ENCODE measurements at regions not wholly inside any gene's neighbourhood (a gene's known extent, or its start where the extent isn't known, plus 50 kb on each side); places are given as distances from the start of the nearest gene placed in this dataset.

DNA sequence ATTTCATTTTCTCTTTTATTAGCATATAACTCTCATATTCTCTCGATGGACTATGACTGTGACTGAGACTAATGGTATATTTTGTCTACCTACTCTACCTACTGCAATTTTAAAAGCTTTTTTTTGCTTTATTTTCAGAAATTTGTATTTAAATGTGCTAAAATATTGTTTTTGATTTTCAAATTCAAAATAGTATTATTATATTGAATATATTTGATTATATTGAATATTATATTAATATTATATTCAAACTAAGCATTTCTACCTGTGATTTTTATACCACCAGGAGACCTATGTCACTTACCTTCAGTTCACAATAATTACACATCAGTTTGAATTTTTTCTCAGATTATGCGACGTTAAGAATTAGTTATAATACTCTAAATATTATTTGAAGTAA, 700.5 kb upstream of the RGMB start:
- Histone ChIP-seq H3K9ac (ENCODE audit: insufficient read depth, low read length, poor library complexity, severe bottlenecking) (no peak overlapping the region), H3K36me3 (replicated peaks in 1 of 2; ENCODE audit: control insufficient read depth in 1 of 2, insufficient read depth in 2 of 2, low read length in 2 of 2) (no peaks in the 10 kb centered on the region), H2AFZ (ENCODE audit: insufficient read depth, low read depth, low read length, poor library complexity, severe bottlenecking) (no peak overlapping the region), H3K27me3 (ENCODE audit: control insufficient read depth in 2 of 2, insufficient read depth in 2 of 2, low read length in 2 of 2) (no peaks in the 10 kb centered on the region), H3K79me2 (ENCODE audit: insufficient read depth, low read length) (no peaks in the 10 kb centered on the region), H3K4me2 (replicated peaks; ENCODE audit: extremely low read depth, low read length, poor library complexity, severe bottlenecking) (no peak overlapping the region), H3K27ac (ENCODE audit: low read depth in 1 of 2, low read length in 2 of 2) (no peak overlapping the region), H3K9me3 (replicated peaks in 1 of 2; ENCODE audit: control insufficient read depth in 1 of 2, insufficient read depth in 1 of 2, low read length in 2 of 2) (no peaks in the 10 kb centered on the region), H4K20me1 (ENCODE audit: insufficient read depth, low read length) (no peaks in the 10 kb centered on the region), H3K4me3 (replicated peaks in 1 of 3; ENCODE audit: low read depth in 2 of 3, low read length in 3 of 3) (no peak overlapping the region), H3K4me1 (ENCODE audit: control insufficient read depth in 1 of 2, insufficient read depth in 2 of 2, low read length in 2 of 2) (no peaks in the 10 kb centered on the region)
- Mint-ChIP-seq H3K27me3 (ENCODE audit: low read depth in 3 of 3) (peaks cover 0 to 2% (median 0%) of the 10 kb centered on the region in 3 donors), H3K9me3 (peaks cover 0 to 3% (median 0%) of the 10 kb centered on the region in 7 donors), H3K4me3 (no peak overlapping the region), H3K36me3 (no peaks in the 10 kb centered on the region), H3K4me1 (no peaks in the 10 kb centered on the region), H3K27ac (no peak overlapping the region)
- no peak for DNase-seq
- intact Hi-C loops (cut with micrococcal nuclease) = no loop called here
- WGBS (ENCODE audit: insufficient coverage) = no CpG with 5 or more reads among the region's 3 CpGs
- TF ChIP-seq, protein P1, sequence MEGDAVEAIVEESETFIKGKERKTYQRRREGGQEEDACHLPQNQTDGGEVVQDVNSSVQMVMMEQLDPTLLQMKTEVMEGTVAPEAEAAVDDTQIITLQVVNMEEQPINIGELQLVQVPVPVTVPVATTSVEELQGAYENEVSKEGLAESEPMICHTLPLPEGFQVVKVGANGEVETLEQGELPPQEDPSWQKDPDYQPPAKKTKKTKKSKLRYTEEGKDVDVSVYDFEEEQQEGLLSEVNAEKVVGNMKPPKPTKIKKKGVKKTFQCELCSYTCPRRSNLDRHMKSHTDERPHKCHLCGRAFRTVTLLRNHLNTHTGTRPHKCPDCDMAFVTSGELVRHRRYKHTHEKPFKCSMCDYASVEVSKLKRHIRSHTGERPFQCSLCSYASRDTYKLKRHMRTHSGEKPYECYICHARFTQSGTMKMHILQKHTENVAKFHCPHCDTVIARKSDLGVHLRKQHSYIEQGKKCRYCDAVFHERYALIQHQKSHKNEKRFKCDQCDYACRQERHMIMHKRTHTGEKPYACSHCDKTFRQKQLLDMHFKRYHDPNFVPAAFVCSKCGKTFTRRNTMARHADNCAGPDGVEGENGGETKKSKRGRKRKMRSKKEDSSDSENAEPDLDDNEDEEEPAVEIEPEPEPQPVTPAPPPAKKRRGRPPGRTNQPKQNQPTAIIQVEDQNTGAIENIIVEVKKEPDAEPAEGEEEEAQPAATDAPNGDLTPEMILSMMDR (IDR thresholded peaks at IDR 0.05) = no peak

DNA sequence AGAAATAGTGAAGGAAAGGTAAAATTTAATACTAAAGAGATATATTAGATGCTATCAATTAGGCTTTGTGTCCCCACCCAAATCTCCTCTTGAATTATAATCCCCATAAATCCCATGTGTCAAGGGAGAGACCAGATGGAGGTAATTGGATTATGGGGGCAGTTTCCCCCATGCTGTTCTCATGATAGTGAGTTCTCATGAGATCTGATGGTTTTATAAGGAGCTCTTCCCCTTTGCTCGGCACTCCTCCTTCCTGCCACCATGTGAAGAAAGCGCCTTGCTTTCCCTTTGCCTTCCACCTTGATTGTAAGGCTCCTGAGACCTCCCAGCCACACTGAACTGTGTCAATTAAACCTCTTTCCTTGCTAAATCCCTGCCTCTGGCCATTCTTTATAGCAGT, 697.0 kb upstream of the RGMB start:
- no peak for DNase-seq
- Histone ChIP-seq H3K4me1 (ENCODE audit: control insufficient read depth in 1 of 2, insufficient read depth in 2 of 2, low read length in 2 of 2) (no peaks in the 10 kb centered on the region), H2AFZ (ENCODE audit: insufficient read depth, low read depth, low read length, poor library complexity, severe bottlenecking) (no peak overlapping the region), H3K36me3 (replicated peaks in 1 of 2; ENCODE audit: control insufficient read depth in 1 of 2, insufficient read depth in 2 of 2, low read length in 2 of 2) (no peaks in the 10 kb centered on the region), H3K9me3 (replicated peaks in 1 of 2; ENCODE audit: control insufficient read depth in 1 of 2, insufficient read depth in 1 of 2, low read length in 2 of 2) (no peaks in the 10 kb centered on the region), H3K4me2 (replicated peaks; ENCODE audit: extremely low read depth, low read length, poor library complexity, severe bottlenecking) (no peak overlapping the region), H4K20me1 (ENCODE audit: insufficient read depth, low read length) (no peaks in the 10 kb centered on the region), H3K27ac (ENCODE audit: low read depth in 1 of 2, low read length in 2 of 2) (no peak overlapping the region), H3K79me2 (ENCODE audit: insufficient read depth, low read length) (no peaks in the 10 kb centered on the region), H3K4me3 (replicated peaks in 1 of 3; ENCODE audit: low read depth in 2 of 3, low read length in 3 of 3) (no peak overlapping the region), H3K27me3 (ENCODE audit: control insufficient read depth in 2 of 2, insufficient read depth in 2 of 2, low read length in 2 of 2) (no peaks in the 10 kb centered on the region), H3K9ac (ENCODE audit: insufficient read depth, low read length, poor library complexity, severe bottlenecking) (no peak overlapping the region)
- no peak overlapping the region for H3K27ac Mint-ChIP-seq
- H3K4me1 Mint-ChIP-seq = no peaks in the 10 kb centered on the region
- intact Hi-C loops (cut with micrococcal nuclease) = no loop called here
- 48% methylated on average over 2 of the region's 2 CpGs for WGBS (ENCODE audit: insufficient coverage)
- TF ChIP-seq, protein P1 (IDR thresholded peaks at IDR 0.05) = no peak
- peaks cover 0 to 9% (median 6%) of the 10 kb centered on the region in 7 donors for H3K9me3 Mint-ChIP-seq
- H3K36me3 Mint-ChIP-seq = no peaks in the 10 kb centered on the region
- no peak overlapping the region for H3K4me3 Mint-ChIP-seq
- no peaks in the 10 kb centered on the region for H3K27me3 Mint-ChIP-seq (ENCODE audit: low read depth in 3 of 3)
